ENCODE measurements at regions not wholly inside any gene's neighbourhood (a gene's known extent, or its start where the extent isn't known, plus 50 kb on each side); places are given as distances from the start of the nearest gene placed in this dataset.

- TF ChIP-seq CTCF (IDR thresholded peaks at IDR 0.05), result no peak
- no peak for TF ChIP-seq POLR2A (IDR thresholded peaks at IDR 0.05)
These were observed 239.0 kb downstream of the FGF10 start for GRCh38 chr5:44150075-44150723.

All from uterus (tissue), 2 donors.